ENCODE measurements at regions not wholly inside any gene's neighbourhood (a gene's known extent, or its start where the extent isn't known, plus 50 kb on each side); places are given as distances from the start of the nearest gene placed in this dataset.

DNA sequence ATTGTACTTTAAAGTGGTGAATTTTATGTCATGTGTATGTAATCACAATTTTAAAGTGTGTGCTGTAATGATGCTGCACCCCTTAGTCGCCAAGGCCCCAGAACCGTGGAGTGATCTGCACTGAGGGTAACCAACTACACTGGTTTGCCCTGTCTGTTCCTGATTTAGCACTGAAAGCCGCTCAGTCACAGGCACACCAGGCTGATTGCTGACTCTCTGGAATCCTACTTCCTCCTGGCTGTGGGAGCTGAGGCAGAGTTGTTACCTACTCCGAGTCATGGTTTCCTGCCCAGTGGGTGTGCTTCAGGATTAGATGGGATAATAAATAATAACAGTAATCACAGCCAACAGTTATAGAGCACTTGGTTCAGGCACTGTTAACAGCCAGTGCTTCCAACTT, 645.4 kb downstream of the BCOR start:
- no peak for DNase-seq

DNA sequence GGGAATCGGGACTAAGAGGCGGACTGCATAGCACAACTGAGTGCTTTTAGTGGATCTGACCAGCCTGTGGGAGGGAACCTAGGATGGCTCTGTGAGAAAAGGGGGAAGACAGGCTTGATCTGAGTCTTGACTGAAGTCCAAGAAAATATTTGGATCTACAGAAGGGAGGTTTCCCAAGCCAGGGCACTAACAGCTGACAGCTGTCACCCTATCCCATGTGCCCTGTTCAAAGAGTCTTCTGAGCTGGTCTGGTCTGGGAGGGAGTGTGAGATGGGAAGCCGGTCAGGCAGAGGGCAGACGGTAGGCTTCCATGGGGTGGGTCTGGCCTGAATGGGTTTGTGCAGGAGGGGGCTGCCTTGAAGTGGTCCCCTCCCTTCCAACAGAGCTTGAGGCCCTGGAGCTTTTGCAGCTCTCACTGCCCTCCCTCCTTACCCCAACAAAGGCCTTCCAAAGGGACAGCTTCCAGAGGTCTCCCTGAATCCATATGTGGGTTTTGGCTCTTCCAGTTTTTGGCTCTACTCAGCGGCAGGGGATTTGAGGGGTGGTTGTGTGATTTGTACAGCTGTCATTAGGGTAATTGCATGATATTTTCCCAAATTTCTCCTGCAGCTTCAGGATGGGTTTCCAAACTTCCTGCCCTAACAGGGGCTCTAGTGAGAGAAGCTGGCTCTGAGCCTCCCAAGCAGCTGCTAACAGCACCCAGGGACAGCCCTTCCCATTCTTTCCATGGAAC, 643.7 kb downstream of the BCOR start:
- DNase-seq: no peak

DNA sequence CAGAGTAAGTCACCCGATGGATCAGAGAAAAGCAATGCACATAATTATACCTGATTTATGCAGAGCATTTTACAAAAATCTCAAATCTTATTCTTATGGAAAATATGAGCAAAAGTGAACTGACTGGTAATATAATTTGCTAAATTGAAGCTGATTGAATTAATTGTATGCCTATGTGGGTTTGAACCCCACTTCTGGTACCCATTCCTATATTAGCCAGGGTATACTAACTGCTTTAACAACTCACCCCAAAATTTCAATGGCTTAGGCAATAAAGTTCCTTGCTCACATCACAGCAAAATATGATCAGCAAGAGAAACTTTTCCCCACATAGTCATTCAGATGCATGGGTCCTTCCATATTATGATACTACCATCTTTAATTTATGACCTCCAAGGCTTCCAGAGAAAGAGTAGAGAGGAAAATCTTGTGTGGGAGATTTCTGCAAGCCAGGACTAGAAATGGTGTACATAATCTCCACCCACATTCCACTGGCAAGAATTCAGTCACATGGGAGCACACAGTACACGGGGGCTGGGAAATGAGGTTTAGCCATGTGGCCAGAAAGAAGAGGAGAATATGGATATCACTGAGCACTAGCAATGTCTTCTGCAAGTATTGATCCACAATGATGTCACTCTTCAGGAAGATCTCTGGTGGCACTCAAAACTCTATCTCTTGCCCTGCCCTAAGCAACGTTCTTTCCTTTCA, 640.7 kb downstream of the BCOR start:
- no peak for DNase-seq

DNA sequence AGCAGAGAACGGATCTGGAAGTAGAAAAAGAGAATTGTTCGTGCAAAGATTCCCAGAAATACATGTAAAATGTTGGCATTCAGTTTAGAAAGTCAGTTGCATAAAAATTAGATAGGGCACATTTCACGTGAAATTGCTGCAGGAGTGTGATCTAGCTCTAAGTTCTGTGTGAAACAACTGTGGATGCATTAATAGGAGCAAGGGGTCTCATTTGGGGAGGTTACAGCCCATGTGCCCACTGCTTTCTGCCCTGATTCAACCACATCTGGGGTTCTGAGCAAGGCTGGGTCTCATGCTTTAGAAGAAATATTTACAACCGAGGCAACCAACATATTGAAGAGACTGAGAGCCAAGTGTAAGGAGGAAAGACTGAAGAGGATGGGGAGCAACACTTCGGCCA, 639.0 kb downstream of the BCOR start:
- DNase-seq: no peak

DNA sequence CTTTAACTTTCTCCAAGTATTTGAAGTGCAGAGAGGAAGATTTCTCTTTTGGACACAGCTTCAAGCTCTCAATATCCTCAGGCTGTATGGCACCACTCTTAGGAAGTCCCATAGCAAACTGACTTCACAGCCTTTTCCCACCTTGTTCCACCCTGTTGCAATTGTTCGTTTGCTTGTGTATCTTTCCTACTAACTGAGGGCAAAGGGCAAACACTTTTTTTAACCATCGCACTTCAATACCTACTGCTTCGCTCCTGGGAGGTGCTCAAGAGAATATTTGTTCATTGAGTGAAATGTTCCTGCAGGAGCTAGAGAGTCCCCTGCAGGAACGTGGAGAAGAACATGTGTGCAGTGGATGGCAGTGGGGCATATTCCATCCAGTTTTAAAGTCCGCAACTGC, 638.6 kb downstream of the BCOR start:
- DNase-seq: no peak

DNA sequence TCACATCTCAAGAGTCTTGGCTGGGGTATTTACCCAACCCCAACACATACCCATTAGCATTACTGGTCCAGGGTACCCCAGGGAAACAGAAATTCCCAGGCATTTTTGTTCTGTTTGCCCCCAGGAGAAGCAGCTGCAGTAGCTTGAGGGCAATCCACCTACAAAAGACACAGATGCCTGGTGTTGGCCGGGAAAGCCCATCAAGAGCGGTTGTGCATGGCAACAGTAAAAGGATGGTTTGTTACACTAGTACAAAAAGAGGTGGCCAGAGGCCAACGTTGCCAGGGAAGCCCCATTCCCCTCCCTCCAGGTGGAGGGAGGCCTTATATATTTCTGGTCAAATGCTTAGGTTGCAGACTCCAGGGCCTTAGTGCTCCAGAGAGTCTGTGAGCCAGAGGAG, 637.8 kb downstream of the BCOR start:
- no peak for DNase-seq

DNA sequence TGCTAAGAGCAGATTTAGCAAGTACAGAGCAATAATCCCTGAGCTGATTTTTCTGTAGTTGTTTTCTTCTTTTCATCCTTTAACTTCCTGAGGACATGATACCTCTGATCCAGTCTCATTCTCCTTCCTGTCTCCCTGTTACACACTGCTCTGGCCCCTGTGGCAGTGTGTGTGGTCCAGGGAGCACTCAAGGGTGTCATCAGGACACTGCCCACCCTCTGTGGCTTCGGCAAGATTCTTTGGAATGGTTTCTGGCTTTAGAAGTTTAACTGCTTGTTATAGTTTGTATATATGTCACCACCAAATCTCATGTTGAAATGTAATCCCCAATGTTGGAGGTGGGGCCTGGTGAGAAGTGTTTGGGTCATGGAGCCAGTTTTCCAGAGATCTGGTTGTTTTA, 637.3 kb downstream of the BCOR start:
- no peak for DNase-seq

DNA sequence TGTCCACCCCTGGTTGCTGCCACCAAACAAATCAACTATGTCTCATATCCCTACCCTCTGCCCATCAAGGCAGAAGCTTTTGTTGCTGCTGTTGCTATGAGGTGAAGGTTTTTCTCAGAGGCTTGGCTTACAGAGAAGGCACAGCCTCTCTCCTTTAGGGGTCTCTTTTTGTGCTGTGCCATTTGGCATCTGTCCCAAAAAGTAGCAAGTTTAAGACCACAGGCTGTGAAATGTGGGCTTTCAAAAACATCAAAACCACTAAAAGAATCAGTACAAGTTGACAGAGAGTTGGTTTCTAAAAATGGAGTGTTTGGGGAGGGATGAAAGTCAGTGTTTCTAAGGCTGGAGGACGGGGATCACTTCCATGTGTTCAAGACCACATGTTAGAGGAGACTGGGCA, 634.9 kb downstream of the BCOR start:
- DNase-seq: no peak

DNA sequence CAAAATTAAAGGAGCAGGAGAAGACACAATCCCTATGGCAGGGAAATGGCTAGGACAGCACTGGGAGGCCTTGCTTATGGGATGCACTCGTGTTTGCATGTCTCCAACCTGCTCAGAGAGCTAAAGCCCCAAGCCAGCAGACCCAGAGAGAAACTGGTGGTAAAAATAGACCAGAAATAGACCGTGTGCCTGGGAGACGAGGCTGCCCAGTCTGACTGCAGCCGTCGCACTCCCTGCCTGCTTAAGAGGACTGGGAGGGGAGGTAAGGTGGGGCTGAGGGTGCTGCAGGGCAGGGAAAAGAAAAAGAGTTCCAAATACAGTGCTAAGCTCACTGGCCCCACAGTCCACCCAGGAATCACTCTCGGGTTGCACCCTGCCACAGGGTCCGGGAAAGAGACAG, 633.5 kb downstream of the BCOR start:
- no peak for DNase-seq

DNA sequence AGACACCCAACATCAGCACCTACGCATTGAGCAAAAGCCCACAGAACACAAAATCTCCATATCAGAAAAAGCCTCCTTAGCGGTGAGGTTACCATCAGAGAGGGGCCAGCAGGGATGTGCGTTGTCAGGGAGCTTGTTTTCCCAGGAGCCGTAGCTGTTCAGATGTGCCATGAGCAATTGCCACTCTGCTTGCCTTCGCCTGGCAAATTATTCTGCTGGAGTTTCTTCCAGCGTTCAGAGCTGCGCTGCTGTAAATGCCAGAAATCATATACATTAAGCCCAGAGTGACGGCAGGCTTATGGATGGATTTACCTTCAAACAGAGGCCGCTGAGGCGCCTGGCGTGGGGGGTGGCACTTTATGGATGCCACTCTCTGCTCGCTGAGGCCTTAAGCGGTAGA, 632.3 kb downstream of the BCOR start:
- no peak for DNase-seq

DNA sequence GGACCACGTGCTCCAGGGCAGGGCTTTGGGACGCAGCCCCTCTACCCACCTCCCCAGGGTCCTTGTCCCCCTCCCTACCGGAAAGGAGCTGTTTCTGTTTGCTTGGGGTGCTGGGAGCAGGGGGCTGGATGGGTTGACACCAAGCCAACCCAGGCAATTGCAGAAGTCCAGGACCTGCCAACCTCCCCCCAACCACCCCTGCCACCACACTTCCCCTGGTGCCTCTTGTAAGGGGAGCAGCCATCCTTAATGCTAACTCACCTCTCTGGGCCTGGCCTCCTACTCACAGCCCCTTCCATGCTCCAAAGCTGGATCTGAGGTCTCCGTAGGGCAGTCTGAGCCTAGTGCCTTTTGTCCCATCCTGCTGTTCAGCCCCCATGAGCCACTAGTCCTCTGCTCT, 631.9 kb downstream of the BCOR start:
- DNase-seq: no peak

DNA sequence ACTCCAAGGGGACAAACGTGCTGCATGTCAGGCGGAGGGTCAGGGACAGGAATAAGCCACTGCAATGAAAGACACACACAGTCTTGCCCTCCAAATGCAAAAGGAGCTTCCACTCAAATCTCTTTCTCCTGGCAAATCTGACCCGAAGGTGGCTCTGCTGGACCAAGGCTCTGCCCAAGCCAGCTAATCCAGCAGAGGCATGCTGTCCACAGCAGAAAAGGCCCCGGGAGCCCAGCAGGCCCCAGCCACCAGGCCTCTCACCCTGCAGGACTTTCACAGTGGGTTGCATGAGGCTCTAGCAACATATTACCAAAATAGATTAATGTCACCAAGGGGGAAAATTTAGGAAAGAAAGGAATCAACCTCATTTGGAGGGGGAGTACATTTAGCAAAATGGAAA, 628.6 kb downstream of the BCOR start:
- no peak for DNase-seq

DNA sequence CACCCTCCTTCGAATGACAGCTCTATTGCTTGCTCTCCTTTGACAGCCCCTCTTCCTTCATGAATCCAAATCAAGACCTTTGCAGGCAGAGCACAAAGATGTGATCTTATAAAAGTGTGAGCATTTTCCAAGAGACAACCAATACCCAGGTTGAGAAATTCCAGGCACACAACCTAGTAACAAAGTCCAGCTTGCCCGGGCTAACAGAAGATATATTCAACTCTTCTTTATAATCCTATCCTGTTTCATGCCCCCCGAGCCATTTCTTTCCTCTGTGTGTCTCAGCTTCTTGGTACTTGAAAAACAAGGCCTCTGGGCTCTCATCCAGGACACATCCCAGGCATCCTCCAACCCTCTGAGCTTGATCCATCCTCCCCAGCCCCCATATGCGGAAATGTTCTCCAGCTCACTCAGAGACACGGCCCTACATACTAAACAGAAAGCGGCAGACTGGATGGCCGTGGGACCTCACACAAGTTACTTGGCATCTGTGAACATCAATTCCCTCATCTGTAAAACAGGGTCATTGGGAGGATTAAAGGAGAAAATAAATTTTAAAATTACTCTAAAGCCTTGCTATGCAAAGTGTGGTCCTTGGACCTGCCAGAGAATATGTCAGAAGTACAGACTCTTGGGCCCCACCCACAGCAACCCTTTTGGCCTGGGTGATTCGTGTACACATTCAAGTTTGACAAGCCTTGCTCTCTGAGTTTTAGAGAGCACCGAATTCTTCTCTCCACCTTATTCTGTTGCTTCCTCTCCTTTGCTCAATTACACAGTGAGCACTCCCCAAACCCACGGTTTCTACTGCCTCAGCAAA, 627.0 kb downstream of the BCOR start:
- DNase-seq: no peak

DNA sequence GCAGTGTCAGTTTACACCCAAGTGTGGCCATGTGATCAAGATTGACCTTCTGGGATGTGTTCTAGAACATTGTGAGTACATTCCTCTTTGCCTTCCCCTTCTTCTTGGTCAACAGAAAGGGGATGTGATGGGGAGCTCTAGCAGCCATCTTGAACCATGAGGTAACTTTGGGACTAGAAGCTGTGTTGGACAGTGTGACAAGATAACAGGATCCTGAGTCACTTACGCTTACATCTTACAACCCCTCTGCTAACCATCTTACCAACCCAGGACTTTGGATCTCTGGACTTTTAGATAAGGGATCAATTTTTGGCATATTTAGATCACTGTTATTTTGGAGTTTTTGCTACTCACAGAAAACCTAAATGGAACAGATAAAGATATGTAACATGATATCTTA, 625.6 kb downstream of the BCOR start:
- DNase-seq: no peak

DNA sequence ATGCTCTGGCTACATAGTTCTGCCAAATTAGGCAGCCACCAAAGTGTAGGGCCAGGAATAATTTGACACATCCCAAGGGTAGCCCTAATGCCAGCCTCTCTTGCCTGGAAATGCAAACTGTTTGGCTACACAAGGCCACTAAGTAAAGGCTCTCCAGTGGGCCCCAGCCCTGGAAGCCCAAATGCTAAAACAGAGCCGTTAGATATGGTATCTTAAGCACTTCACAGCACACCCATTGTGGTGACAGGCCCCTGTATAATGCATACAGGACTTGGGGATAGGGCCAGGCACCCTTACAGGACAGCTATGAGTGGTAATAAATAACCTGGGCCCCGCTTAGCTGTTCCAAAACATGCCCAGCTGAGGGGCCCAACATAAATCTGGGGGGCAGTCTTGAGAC, 623.9 kb downstream of the BCOR start:
- no peak for DNase-seq

DNA sequence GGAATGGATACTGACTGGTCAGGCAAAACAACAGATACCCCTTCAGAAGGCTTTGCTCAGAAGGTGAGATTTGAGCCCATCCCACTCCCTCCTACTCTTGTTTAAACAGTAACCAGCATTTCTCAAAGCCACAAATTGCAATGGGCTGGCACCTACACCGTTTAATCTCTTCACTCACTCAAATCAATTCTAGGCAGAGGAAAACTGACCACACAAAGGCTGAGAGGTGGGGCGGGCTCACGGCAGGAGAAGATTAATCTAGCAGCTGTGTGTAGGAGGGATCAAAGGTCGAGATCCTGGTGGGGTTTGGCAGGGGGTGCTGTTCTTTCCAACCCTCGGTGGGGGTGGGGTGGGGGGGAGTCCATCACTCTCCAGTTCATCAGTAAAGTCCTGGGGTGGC, 622.4 kb downstream of the BCOR start:
- DNase-seq: no peak

DNA sequence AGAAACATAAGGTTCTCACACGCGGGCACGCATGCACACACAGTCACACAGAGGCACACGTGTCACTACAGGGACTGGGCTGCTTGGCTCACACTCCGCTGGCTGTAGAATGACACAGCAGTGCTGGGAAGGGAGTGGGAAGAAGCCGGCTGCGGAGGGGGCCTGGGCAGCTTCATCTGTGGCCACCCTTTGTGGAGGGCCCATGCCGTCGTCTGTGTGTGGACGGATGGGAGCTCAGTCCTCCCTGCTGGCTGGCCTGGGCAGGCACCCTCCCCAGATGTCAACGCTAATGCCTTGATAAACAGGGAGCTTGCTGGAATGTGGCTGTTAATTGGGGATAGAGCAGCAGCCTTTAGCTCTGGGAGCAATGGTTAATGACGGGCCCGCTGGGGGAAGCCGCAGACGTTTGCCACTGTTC, 621.1 kb downstream of the BCOR start:
- DNase-seq: no peak

DNA sequence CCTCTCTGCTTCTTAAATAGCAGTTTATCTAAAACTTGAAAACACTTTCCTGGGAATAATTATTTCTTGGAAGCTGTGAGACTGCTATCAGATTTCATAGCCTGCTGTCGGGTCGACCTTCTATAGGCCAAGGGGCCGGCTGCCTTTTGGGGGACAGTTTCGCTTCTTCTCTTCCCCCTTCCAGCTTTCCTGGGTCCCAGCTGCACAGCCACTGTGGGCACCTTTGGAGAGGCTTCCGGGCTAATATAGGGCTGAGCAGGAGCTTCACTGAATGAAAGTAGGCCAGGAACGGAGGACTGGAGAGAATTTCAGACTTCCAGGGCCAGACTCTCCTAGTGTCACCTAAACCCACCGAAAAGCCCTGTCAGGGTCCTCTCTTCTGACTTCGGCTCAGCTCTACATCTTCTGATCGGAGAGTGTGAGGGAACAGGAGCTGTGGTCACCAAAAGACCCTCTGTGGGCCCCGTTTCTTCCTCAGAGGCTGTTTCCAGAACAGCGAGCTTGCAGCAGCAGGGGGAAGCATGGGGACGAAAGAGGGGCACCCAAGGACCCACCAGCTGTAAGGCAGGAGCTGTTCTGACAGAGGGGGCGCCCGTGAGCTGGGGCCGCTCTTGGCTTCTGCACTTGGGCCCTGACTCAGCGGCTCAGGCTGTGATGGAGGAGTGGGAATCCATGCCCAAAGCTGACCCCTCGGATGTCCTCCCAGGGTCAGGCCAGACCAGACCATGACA, 620.6 kb downstream of the BCOR start:
- DNase-seq: no peak

DNA sequence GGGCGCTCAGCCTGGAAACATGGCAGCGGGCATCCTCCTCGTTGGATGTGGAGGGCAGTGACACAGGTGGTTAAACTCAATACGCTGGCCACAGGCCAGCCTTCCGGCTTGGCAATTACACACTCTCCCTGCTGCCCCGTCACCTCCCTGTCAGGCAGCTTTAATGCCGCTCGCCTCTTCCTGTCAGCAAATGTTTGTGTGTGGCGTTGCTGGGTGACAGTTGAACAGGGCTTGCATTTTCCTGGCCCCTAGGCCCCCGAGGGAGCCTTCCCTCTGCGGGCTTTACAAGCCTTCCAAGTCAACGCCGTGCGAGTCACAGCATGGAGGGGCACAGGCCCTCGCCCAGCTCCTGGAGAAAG, 620.0 kb downstream of the BCOR start:
- DNase-seq: peak; percentile 39

DNA sequence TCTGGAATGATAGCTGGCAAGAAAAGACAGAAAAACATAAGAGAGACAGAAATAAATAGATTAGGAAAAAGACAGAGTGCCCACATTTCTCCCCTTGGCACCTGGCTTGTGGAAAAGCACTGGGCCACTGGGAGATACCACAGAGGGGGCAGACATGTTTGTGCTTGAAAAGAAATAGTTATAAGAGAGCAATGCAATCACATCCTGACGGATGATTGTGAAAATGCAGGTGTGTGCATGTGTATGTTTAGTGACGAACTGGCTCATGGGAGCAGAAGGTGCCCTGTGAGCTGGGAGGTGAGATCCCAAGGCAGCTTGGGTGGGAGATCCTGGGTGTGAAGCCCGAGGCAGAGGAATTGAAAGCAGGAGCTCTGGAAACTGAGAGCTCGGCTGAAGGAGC, 617.9 kb downstream of the BCOR start:
- DNase-seq: no peak

DNA sequence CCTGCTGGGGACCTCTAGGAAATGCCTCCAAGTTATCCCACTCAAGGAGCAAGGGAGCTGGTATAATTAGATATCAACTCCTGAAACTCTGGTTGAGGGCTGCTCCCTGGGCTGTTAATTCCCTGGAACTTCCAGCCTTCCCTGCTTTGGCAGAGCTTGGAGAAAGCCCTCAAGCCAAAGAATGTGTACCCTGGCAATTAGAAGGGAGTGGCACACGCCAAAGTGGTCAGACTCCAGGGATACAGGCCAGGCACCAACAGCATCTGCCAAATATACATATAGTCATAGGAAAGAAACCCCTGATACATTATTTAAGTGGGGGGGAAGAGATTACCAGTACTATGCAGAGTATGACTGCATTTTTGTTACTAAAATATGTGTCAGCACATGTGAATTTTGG, 616.8 kb downstream of the BCOR start:
- DNase-seq: no peak

DNA sequence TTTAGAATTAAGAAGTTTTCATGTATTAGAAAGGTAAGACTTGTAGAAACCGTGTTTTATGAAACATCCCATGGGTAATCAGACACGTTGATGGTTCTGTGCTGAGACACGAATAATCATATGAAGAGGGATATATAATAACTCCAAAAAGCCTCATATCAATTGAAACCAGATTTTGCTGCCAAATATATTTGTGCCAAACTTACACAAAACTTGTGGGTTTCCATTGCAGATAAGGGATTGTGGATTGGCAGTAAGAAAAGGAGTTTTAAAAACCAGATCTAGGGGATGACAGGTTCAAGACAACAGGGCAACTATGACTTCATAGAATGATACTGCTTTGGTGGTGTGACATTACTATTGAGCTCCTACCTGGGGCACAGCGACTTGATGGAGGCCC, 616.1 kb downstream of the BCOR start:
- no peak for DNase-seq

Measured in CD4-positive, alpha-beta T cell treated with Interleukin-10 for 1 hour (primary cell).